ENCODE measurements at regions not wholly inside any gene's neighbourhood (a gene's known extent, or its start where the extent isn't known, plus 50 kb on each side); places are given as distances from the start of the nearest gene placed in this dataset.

GRCh38 chr4:166399021-166399420 is 526.0 kb downstream of the TLL1 start:
- H3K4me2 ChIP-seq (ENCODE audit: insufficient read depth, low read length): no peak overlapping the region
- in situ Hi-C loops (cut with MboI): no loop called here
- no peak for FAIRE-seq
- H3K9me1 ChIP-seq (ENCODE audit: control insufficient read depth, insufficient read depth, low read length): no peaks in the 10 kb centered on the region
- no peaks in the 10 kb centered on the region for H3K27me3 ChIP-seq (ENCODE audit: control insufficient read depth in 2 of 2, insufficient read depth in 2 of 2, low read length in 2 of 2)
- no peak for ATAC-seq
- no peak overlapping the region for H3K27ac ChIP-seq (ENCODE audit: extremely low read depth, low read depth, low read length)
- 0% methylated on average over 1 of the region's 1 CpG for WGBS (ENCODE audit: insufficient coverage, low coverage, missing lambda C conversion rate)
- no peaks in the 10 kb centered on the region for H3K36me3 ChIP-seq (ENCODE audit: control insufficient read depth, insufficient read depth, low read length)
- H3K4me3 ChIP-seq: no peak overlapping the region
- H2AFZ ChIP-seq (ENCODE audit: low read depth, low read length): no peak overlapping the region
- POLR2A ChIA-PET: no interaction called here
- no peak for DNase-seq (ENCODE audit: extremely low read depth in 1 of 4, low spot score in 3 of 4)
- H3K9me3 ChIP-seq (replicated peaks; ENCODE audit: control insufficient read depth, insufficient read depth, low read depth, low read length): no peaks in the 10 kb centered on the region; the same call in 1 of the 2 replicates
- H3K9ac ChIP-seq (ENCODE audit: insufficient read depth in 1 of 2, low read depth in 2 of 2, low read length in 2 of 2): no peak overlapping the region
- H3K79me2 ChIP-seq (ENCODE audit: control insufficient read depth, insufficient read depth, low read length): no peaks in the 10 kb centered on the region
- H3K4me1 ChIP-seq (replicated peaks in 1 of 2; ENCODE audit: control insufficient read depth in 2 of 2, insufficient read depth in 2 of 2, low read length in 2 of 2): no peaks in the 10 kb centered on the region
- intact Hi-C loops (cut with micrococcal nuclease): no loop called here
- no peaks in the 10 kb centered on the region for H4K20me1 ChIP-seq (replicated peaks; ENCODE audit: control insufficient read depth, insufficient read depth, low read length)
- CTCF ChIA-PET (ENCODE audit: low intra/inter-chr PET ratio): no interaction called here
- BruUV-seq (replicated peaks): no TSS peak
- TF ChIP-seq HOMEZ (CRISPR knock-in tag; IDR thresholded peaks at IDR 0.05) (no peak), ZNF589 (CRISPR knock-in tag; IDR thresholded peaks at IDR 0.05; ENCODE audit: low read depth) (no peak), FOXA3 (CRISPR knock-in tag; conservative IDR thresholded peaks at IDR 0.05 in 1 of 2, IDR thresholded peaks at IDR 0.05 in 1 of 2) (no peak), TEAD1 (CRISPR knock-in tag; IDR thresholded peaks at IDR 0.05) (no peak), HDAC3 (IDR thresholded peaks at IDR 0.05; ENCODE audit: borderline replicate concordance, partially characterized antibody) (no peak), RBM14 (IDR thresholded peaks at IDR 0.05; ENCODE audit: borderline replicate concordance, insufficient read depth, low read depth, low read length) (no peak), HES1 (IDR thresholded peaks at IDR 0.05; ENCODE audit: low read depth) (no peak), HNRNPL (IDR thresholded peaks at IDR 0.05; ENCODE audit: low read depth, low read length) (no peak), CGGBP1 (CRISPR knock-in tag; IDR thresholded peaks at IDR 0.05) (no peak), BMI1 (IDR thresholded peaks at IDR 0.05; ENCODE audit: low read length) (no peak), ZBTB40 (IDR thresholded peaks at IDR 0.05) (no peak), ZBTB40 (CRISPR knock-in tag; IDR thresholded peaks at IDR 0.05) (no peak)
